ENCODE measurements at regions not wholly inside any gene's neighbourhood (a gene's known extent, or its start where the extent isn't known, plus 50 kb on each side); places are given as distances from the start of the nearest gene placed in this dataset.

DNA sequence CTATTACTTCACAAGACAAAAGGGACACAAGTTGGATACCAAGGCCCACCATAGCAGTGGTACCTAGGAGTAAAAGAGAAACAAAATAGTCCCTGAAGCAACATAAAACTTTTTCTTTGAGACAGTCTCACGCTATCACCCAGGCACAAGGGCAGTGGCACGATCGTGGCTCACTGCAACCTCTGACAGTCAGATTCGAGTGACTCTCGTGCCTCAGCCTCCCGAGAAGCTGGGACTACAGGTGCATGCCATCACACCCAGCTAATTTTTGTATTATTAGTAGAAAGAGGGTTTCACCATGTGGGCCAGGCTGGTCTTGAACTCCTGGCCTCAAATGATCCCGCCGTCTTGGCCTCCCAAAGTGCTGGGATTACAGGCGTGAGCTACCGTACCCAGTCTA lies 59.0 kb upstream of the KCNMA1 start:
- Histone ChIP-seq H3K36me3 (no peaks in the 10 kb centered on the region), H3K9me3 (no peaks in the 10 kb centered on the region), H3K27ac (no peak overlapping the region), H3K4me1 (no peaks in the 10 kb centered on the region), H3K4me3 (no peak overlapping the region), H3K27me3 (no peaks in the 10 kb centered on the region)
- TF ChIP-seq CTCF (IDR thresholded peaks at IDR 0.05) = no peak
- intact Hi-C loops (cut with DNase I) = no loop called here
- no peak for DNase-seq (ENCODE audit: low spot score in 2 of 2)

DNA sequence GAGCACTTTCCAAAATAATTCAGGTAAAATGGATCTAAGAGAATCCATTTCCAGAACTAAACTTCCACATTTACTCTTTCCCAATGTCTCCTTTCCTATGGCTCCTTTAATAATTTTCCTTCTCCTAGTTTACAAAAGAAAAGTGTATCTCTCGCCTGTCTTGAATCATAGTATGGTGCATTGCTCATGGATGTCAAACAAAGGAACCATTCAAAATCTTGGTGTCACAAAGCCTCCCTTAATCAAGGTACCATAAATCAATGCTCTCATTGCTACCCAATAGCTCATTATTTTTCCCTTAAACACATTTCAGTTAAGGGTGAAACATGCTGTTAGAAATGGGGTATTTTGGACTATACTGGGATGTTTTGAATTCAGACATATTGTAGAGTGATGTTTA lies 57.6 kb upstream of the KCNMA1 start:
- no peaks in the 10 kb centered on the region for H3K36me3 ChIP-seq
- intact Hi-C loops (cut with DNase I) = no loop called here

GRCh38 chr10:77692782-77693181 lies 55.2 kb upstream of the KCNMA1 start:
- no peaks in the 10 kb centered on the region for H3K4me1 ChIP-seq
- H3K9me3 ChIP-seq = no peaks in the 10 kb centered on the region
- TF ChIP-seq CTCF (IDR thresholded peaks at IDR 0.05) = no peak
- no peaks in the 10 kb centered on the region for H3K36me3 ChIP-seq
- H3K4me3 ChIP-seq = no peak overlapping the region
- no peak overlapping the region for H3K27ac ChIP-seq
- DNase-seq (ENCODE audit: low spot score in 2 of 2) = no peak
- H3K27me3 ChIP-seq = no peaks in the 10 kb centered on the region
- intact Hi-C loops (cut with DNase I) = no loop called here

More for the DNA sequence above, 57.6 kb upstream of the KCNMA1 start:
- H3K4me3 ChIP-seq = no peak overlapping the region
- no peak for TF ChIP-seq CTCF (IDR thresholded peaks at IDR 0.05)
- H3K27me3 ChIP-seq = no peaks in the 10 kb centered on the region
- H3K27ac ChIP-seq = no peak overlapping the region
- H3K9me3 ChIP-seq = no peaks in the 10 kb centered on the region
- DNase-seq (ENCODE audit: low spot score in 2 of 2) = no peak
- H3K4me1 ChIP-seq = no peaks in the 10 kb centered on the region

GRCh38 chr10:77689339-77689738 lies 51.7 kb upstream of the KCNMA1 start:
- intact Hi-C loops (cut with DNase I) = no loop called here
- Histone ChIP-seq H3K36me3 (no peaks in the 10 kb centered on the region), H3K4me3 (no peak overlapping the region), H3K4me1 (no peaks in the 10 kb centered on the region), H3K27me3 (no peaks in the 10 kb centered on the region), H3K27ac (no peak overlapping the region), H3K9me3 (no peaks in the 10 kb centered on the region)
- no peak for DNase-seq (ENCODE audit: low spot score in 2 of 2)
- no peak for TF ChIP-seq CTCF (IDR thresholded peaks at IDR 0.05)

DNA sequence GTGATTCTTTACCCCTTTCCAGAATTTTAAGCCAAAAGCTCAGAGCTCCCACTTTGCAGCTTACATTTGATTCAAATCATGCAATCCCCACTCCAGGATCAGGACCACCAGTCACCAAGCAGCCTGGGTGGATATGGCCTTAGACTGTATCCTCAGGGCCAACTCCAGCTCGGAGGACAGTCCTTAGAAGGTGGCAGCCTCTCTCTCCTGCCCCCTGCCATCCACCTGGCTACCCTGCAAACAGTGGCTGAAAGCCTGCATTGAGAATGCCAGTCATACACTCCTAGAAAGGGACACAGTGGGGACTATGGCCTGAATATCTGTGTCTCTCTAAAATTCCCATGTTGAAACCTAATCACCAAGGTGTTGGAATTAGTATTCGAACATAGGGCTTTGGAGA lies 50.0 kb upstream of the KCNMA1 start:
- H3K4me1 ChIP-seq = no peaks in the 10 kb centered on the region
- no peak overlapping the region for H3K27ac ChIP-seq
- H3K27me3 ChIP-seq = no peaks in the 10 kb centered on the region
- H3K4me3 ChIP-seq = no peak overlapping the region
- H3K36me3 ChIP-seq = no peaks in the 10 kb centered on the region
- no peak for TF ChIP-seq CTCF (IDR thresholded peaks at IDR 0.05)
- intact Hi-C loops (cut with DNase I) = no loop called here
- no peaks in the 10 kb centered on the region for H3K9me3 ChIP-seq
- DNase-seq (ENCODE audit: low spot score in 2 of 2) = no peak
